GM10266 (cell line): ENCODE measurements at regions not wholly inside any gene's neighbourhood (a gene's known extent, or its start where the extent isn't known, plus 50 kb on each side); places are given as distances from the start of the nearest gene placed in this dataset.
"Not testable (repeated sequence)": the region's sequence is repeated elsewhere in the genome, so short reads cannot be mapped to it uniquely, and the experiment has no call there.

Source experiments
- DNase-seq: peaks from one replicate; pipeline ENCODE4 v3.0.0; 2012; ENCODE audit errors: extremely low spot score
- TF ChIP-seq, protein P1 (sequence below): IDR thresholded peaks from 2 replicates; pipeline ENCODE4 v1.5.1; 2012; ENCODE audit warnings: mild to moderate bottlenecking, low read depth; ENCODE audit not compliant: control insufficient read depth, insufficient read depth; ENCODE audit errors: missing control alignments

DNA sequence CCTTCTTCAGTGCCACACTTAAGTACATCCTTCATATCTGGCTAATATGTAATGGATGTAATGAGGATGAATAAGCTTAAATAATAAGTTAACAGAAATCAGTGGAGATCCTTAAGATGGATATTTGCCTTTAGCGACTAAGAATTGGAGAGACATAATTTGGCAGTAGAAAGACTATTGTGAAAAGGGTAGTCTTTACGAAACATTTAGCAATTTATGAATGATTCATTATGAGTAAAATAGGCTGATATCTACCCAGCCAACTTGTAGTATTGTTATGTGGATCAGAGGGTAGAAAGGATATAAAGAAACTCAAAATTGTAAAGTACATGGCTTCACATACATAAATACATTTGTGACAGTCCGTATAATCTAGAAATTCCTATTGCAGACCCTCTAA lies 2371.8 kb downstream of the PCDH7 start:
- TF ChIP-seq, protein P1, sequence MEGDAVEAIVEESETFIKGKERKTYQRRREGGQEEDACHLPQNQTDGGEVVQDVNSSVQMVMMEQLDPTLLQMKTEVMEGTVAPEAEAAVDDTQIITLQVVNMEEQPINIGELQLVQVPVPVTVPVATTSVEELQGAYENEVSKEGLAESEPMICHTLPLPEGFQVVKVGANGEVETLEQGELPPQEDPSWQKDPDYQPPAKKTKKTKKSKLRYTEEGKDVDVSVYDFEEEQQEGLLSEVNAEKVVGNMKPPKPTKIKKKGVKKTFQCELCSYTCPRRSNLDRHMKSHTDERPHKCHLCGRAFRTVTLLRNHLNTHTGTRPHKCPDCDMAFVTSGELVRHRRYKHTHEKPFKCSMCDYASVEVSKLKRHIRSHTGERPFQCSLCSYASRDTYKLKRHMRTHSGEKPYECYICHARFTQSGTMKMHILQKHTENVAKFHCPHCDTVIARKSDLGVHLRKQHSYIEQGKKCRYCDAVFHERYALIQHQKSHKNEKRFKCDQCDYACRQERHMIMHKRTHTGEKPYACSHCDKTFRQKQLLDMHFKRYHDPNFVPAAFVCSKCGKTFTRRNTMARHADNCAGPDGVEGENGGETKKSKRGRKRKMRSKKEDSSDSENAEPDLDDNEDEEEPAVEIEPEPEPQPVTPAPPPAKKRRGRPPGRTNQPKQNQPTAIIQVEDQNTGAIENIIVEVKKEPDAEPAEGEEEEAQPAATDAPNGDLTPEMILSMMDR, result no peak
- no peak for DNase-seq

DNA sequence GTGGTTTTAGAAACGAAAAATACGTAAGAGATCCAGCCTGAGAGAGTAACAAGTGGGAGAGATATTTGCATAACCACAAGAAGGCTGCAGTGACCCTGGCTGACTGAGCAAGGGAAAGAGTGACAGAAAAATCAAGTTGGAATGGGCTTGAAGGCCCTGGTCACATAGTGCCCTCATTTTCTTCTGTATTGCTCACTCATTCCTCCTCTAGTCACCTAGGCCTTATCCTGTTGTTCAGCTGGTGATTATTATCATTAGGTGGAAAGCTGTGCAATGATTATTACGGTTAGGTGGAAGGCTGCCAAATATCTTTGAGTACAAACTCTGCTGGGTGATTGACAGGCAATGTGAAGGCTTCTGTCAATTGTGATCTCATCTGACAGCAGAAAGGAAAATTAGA lies 2384.1 kb downstream of the PCDH7 start:
- TF ChIP-seq, protein P1, result no peak
- peak; percentile 17 for DNase-seq

DNA sequence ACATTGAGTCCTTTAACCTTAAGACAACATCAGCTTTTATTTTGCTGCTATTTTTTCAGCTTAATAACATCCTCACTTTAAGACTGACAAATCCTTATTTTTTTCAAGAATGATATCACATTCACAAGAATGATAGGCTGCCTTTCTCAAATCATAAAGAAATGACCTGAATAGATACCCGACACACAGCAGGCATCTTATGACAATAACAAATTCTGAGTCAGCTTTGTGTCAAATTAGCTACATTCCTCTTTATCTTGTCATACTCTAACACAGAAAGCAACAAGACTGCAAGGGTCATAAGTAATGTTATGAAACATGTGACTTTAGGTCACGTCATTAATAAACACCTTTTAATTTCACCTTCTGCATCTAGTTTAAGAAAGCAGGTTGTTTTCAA lies 2387.6 kb downstream of the PCDH7 start:
- TF ChIP-seq, protein P1, result no peak
- no peak for DNase-seq

DNA sequence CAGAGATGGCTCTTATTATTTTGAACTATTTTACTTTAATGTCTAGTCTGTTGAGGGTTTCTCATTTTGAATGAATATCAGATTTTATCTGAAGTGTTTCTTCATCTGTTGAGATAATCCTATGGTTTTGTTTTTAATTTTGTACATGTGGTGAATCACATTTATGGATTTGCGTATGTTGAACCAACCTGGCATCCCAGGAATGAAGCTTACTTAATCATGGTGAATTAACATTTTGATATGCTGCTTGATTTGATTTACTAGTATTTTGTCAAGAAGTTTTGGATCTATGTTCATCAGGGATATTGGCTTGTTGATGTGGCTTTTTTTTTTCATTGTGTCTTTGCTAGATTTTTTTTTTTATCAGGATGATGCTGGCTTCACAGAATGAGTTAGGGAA lies 2390.9 kb downstream of the PCDH7 start:
- TF ChIP-seq, protein P1, result no peak

DNA sequence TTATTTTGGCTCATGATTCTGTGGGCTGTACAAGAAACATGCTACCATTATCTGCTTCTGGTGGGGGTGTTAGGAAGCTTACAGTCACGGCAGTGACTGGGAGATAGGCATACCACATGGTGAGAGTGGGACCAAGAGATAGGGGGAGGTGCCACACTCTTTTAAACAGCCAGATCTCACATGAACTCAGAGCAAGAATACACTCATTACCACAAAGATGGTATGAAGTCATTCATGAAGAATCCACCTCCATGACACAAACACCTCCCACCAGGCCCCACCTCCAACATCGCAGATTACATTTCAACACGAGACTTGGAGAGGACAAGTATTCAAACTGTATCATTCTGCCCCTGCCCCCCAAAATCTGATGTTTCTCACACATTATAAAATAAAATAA lies 2396.7 kb downstream of the PCDH7 start:
- no peak for DNase-seq

More for the DNA sequence above, 2390.9 kb downstream of the PCDH7 start:
- DNase-seq, result no peak

DNA sequence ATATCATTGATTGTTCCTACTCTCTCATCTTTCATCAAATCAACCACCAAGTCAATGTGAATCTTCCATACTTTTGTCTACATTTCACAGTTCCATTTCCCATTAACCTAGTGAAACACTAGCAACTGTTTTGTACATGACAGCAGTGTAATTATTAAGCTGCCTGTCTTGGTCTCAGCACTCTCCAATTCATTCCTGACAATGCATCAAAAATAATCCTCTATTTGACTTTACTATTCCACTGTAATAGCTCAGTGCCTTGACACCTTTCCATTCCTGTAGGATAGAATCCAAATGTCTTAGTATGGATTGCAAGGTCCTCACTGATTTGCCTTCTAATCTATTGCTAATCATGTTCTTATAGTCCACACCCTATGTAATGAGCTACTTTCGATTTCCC lies 2405.8 kb downstream of the PCDH7 start:
- no peak for DNase-seq
- TF ChIP-seq, protein P1, result no peak

More for the DNA sequence above, 2396.7 kb downstream of the PCDH7 start:
- TF ChIP-seq, protein P1, result no peak

DNA sequence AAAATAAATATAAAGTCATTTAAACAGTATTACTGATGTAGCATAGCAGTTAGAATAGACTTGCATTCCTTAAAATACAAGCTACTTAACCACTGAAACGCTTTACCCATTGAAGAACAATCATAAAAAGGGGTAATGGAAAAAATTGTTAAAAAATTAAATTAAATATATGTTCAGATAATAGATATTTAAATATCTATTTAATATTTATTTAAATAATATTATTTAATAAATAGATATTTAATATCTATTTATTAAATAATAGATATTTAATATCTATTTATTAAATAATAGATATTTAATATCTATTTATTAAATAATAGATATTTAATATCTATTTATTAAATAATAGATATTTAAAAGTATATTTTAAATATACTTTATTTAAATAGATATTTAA lies 2410.5 kb downstream of the PCDH7 start:
- not testable (repeated sequence) for DNase-seq

DNA sequence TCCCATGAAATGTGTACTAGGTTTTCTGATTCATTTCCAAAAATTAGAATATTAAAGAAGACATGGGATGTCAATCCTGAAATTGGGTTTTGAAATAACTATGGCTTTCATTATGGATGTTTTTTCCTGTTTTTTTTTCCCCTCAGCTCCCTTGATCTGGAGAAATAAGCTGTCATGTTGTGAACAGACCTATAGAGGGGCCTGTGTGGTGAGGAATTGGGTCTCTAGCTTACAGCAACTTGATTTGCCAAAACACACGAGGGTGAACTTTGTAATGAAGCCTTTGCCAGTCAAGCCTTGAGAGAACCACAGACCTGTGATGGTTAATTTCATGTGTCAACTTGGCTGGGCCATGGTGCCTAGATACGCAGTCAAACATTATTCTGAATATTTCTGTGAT lies 2413.6 kb downstream of the PCDH7 start:
- TF ChIP-seq, protein P1, result no peak
- no peak for DNase-seq
